Gastrocnemius medialis (tissue), 4 donors: ENCODE measurements at regions not wholly inside any gene's neighbourhood (a gene's known extent, or its start where the extent isn't known, plus 50 kb on each side); places are given as distances from the start of the nearest gene placed in this dataset.

Experiments used
- CTCF ChIP-seq, 5 experiments: fragments of 450-650 bp in 3 of 5; fragments of 200-600 bp in 2 of 5; sonication (generic) in 2 of 5; IDR thresholded peaks in 4 of 5; conservative IDR thresholded peaks in 1 of 5; 1 replicate in 4 of 5; 2 replicates in 1 of 5; pipeline ENCODE4 v1.5.1; 2016 to 2019; ENCODE audit warnings: antibody characterized with exemption in 5 of 5, mild to moderate bottlenecking in 3 of 5, moderate library complexity in 3 of 5
- POLR2A ChIP-seq, 2 donors: fragments of 450-650 bp; IDR thresholded peaks; one replicate each; pipeline ENCODE4 v1.6.1; 2017; ENCODE audit warnings: antibody characterized with exemption in 2 of 2, mild to moderate bottlenecking in 2 of 2, moderate library complexity in 2 of 2

GRCh38 chr1:232105561-232105960, 479.0 kb downstream of the DISC1 start:
- TF ChIP-seq CTCF (IDR thresholded peaks at IDR 0.05 in 4 of 5, conservative IDR thresholded peaks at IDR 0.05 in 1 of 5) = no peak
- TF ChIP-seq POLR2A (IDR thresholded peaks at IDR 0.05) = no peak
